ENCODE measurements at regions not wholly inside any gene's neighbourhood (a gene's known extent, or its start where the extent isn't known, plus 50 kb on each side); places are given as distances from the start of the nearest gene placed in this dataset.

DNA sequence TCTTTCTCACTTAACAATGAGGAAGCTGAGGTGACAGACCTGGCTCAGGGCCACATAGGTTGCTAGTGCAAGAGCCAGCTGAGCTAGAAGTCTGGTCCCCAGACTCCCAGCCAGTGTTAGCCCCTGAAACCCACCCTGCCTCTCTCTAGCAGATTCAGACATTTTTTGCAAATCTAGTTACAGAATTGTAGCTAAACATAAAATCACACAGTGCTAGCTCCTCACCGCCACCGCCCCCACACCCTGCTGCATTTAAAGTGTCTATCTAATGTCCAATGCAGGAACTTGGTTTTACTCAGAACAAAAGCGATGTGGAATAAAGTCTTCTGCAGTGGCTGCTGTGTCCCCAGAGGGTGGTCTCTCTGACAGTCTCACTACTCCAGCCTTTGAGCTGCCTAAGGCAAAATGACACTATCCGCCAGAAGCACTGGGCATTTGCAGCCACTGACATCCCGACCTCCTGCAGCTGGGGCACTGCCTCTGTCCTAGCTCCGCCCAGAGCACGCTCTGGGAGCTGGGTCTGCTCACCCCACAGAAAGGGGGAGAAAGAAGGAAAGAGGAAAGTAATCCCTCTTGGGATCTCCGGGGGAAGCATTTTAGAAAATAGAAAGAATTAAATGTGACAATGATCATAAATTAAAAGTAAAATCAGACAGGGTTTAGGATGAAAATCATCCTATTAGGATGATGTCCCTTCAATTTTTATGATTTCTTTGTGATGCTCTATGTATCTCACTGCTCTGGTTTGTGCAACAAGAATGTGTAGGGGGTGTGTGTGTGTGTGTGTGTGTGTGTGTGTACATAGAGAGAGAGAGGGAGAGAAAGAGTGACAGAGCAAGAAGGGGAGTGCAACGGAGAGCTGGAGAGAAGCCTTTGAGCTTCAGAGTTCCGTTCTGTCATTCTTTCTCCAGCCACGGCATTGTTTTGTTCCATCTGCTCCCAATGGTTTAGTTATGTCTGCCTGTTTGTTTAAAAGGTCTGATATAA lies 50.5 kb upstream of the ST8SIA3 start:
- H3K4me1 Mint-ChIP-seq (ENCODE audit: low read depth): no peaks in the 10 kb centered on the region
- H3K27me3 Mint-ChIP-seq: peaks cover 4% of the 10 kb centered on the region
- no peaks in the 10 kb centered on the region for H3K36me3 Mint-ChIP-seq (ENCODE audit: low read depth)
- no peak overlapping the region for H3K4me3 Mint-ChIP-seq
- H3K9me3 Mint-ChIP-seq: no peaks in the 10 kb centered on the region
- H3K27ac Mint-ChIP-seq: no peak overlapping the region
- intact Hi-C loops (cut with micrococcal nuclease): no loop called here

Data from dendritic cell treated with granulocyte-macrophage colony-stimulating factor and Interleukin-4, amounts not matched to agents 40 ng/mL and 50 ng/mL, for 4 days (primary cell).